Stimulated activated CD4-positive, alpha-beta T cell treated with anti-CD3 and anti-CD28 coated beads, TNF-alpha, amount 100 ng/mL, for 1 hour (primary cell): ENCODE measurements at regions not wholly inside any gene's neighbourhood (a gene's known extent, or its start where the extent isn't known, plus 50 kb on each side); places are given as distances from the start of the nearest gene placed in this dataset.
"Not testable (repeated sequence)": the region's sequence is repeated elsewhere in the genome, so short reads cannot be mapped to it uniquely, and the experiment has no call there.

Source experiments
- DNase-seq, 3 donors: peaks; one replicate each; pipeline ENCODE4 v3.0.0-alpha.2; 2020; ENCODE audit warnings: low read depth in 3 of 3, low spot score in 1 of 3

DNA sequence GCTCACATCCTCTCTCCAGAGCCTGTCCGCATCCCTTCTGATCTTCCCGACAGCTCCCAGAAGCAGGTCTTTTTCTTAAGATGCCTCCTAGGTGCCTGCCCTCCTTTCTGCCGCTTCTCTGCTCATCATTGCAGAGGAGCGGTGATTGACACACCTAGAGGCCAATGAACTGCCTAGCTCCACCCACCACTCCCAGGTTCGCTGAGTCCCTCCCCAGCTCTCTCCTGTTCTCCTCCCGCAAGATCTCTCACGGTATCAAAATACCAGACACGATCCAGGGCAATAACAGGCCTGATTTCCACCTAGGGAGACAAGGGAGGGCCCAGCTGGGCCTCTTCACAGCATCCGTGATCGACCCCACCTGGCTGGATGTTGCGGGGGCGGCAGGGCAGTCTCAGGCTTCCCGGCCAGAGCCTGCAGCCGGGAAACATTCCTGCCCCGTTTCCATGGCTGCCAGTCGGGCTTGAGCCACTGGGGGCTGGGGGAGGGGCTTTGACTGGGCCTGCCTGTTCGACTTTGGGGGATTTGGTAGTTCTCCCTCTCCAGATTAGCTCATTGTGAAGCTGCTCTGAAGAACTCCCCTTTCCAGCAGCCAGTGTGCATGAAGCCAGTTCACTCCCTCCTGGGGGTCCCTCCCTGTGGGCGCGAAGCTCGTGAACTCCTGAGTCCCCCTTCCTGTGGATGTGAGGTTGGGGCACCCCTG, 373.5 kb downstream of the RPS24 start:
- DNase-seq, result peak in 2 of 3 donors; percentile 15 to 61

- no peak for DNase-seq
These were observed 374.3 kb downstream of the RPS24 start for GRCh38 chr10:78407966-78408365.

- DNase-seq, result no peak
These were observed 375.2 kb downstream of the RPS24 start for GRCh38 chr10:78408671-78409472.

DNA sequence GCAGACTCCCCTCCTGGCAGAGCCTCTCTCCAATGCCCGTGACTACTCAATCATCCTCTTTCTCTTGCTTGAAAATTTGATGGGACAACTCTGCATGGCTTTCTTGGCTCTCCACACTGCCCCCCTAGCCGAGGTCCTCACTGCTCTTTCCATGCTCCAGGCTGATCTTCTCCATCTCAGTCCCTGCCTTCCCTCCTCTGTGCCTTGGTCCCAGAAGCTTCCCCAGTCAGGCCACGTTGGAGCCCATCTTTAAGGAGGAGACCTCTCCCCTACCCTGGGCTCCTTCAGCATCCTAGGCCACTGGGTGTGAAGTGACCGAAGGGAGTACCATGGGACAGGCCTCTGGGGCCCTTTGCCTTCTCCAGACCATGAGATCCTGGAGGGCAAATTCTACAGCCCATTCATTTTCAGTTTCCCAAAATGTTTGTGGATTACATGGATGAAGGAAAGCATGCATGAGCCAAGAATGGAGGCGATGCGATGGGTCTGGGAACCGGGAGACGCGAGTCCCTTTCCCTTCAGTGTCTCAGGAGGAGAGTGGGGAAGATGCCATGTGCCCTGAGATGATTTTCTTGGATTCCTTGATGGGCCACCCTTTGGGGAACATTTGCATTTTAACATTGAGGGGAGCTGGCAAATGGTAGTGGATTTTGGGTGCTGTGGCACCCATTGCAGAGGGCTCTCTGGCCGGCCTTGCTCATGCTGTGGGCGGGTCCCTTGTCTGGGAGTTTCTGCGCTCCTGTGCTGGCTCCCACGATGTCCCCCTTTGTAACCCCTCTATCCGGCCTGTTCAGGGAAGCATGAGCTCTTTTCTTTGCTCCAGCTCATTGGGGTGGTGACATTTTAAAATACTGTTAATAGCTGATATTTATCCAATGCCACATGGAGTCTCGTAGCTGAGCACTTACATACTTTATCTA, 376.6 kb downstream of the RPS24 start:
- no peak for DNase-seq

DNA sequence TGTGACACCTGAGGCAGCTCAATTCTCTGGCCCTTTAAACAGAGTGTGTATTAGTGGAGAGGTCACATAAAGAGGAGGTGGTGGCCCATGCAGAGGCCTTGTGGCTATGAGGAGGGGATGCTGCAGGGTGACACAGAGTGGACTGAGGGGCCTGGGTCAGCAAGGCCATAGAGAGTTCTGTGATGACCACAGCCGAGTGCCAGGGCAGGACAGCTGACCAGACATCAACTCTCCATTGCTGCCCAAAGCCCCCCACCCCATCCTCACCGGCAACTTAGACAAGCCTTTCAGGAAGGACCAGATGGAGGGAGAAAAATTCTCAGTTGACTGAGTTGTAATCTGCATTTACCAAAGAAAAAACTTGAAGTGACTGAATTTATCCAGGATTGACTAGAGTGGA, 378.1 kb downstream of the RPS24 start:
- DNase-seq, result no peak

GRCh38 chr10:78412605-78413004, 378.9 kb downstream of the RPS24 start:
- DNase-seq, result no peak

DNA sequence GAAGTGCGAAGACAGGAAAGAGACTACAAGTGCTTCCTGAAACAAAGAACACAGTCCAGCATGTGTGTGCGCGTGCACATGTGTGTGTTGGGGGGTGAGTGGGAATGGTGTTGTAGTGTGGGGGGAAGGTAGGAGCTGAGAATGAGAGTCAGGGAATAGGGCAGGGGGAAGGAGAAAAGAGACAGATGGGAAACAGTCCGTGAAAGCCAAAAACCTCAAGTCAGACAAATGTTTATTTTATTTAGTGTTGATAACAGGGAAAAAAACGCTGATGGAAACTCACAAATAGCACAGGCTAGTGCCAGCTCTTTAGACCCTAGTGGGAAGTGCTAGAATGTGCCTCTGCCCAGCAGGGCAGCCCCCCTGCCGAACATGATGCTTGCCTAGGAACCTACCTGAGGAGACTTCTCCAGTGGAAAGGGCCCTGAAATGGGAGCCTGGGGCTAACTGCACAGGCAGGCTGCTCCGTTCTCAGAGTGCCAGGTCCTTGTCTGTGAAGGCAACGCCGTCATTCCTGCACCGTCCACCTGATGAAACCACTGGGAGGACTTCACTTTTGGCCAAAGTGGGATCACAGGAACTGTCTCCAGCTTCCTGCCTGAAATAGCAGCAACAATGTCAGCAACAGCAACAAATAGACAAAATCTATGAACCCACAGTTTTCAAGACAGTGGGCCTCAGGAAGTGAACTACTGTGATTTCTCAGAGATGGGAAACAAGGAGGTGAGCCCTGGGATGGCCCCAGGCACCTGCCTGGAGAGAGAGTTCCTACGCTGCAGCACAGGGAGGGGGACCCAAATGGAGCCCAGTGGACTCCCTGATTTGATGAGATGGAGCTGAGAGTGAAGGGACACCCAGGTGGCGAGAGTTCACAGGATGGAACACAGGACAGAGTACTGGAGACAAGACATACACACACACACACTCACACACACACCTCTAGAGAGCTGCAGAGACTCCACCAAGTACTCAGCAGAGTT, 379.7 kb downstream of the RPS24 start:
- no peak for DNase-seq

DNA sequence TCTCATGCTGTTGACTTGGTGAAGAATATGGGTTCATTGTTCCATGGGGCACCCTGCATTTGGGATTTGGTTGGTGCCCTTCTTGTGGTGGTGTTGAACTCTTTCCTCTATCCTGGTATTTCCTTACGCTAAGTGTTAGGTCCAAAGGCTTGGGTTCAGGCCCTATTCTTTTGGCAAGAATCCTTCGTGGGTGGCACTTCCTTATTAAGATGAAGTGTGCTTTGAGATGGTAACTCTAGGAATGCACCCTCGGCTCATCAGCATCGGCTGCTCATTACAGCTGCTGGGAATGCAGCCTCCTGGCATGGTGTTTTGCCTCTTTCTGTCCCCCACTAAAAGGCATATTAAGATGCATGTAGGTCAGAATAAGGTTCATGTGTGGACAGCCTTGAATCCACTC, 380.7 kb downstream of the RPS24 start:
- no peak for DNase-seq

DNA sequence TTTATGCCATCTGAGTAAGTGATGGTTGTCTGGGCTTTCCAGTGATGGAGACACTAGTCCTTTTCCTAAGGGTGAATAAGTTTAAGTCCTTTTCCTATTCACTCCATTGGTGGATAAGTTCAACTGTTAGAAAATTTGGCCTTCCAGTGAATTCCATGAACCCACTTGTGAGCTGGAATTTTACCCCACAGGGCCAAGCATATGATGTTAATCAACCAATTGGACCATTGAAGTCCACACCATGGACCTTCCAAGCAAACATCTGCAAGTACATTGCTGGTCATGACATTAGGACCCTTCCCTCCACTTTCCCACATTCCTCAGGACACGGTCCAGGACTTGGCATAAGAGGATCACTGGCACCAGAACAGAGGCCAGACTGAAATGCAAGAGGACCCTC, 381.4 kb downstream of the RPS24 start:
- no peak for DNase-seq

- DNase-seq, result no peak
These were observed 382.7 kb downstream of the RPS24 start for GRCh38 chr10:78416031-78417011.

GRCh38 chr10:78417425-78418370, 384.0 kb downstream of the RPS24 start:
- no peak for DNase-seq

- DNase-seq, result no peak
These were observed 386.0 kb downstream of the RPS24 start for GRCh38 chr10:78419481-78420265.

- DNase-seq, result no peak
These were observed 387.5 kb downstream of the RPS24 start for GRCh38 chr10:78420946-78421735.

- not testable (repeated sequence) for DNase-seq
These were observed 390.4 kb downstream of the RPS24 start for GRCh38 chr10:78424050-78424449.

- DNase-seq, result no peak
These were observed 391.1 kb downstream of the RPS24 start for GRCh38 chr10:78424723-78425122.

DNA sequence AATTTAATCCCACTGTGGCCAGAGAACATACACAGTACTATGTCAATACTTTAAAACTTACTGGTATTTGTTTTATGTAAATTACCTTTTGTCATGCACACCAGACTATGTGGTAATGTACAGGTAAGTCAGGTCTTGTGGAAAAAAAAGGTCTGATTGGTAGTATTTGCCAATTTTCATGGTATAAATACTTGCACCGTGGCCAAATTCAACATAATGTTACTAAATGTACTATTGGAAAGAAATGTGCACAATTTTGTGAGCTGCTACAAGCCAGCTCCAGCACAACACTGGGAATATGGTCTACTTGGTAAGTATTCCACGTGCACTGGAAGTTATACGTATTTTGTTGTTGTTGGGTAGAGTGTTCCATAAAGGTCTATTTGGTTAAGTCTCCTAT, 392.5 kb downstream of the RPS24 start:
- DNase-seq, result no peak
